HG03045 (cell line): ENCODE measurements at regions not wholly inside any gene's neighbourhood (a gene's known extent, or its start where the extent isn't known, plus 50 kb on each side); places are given as distances from the start of the nearest gene placed in this dataset.

Experiments used
- ATAC-seq: cut with Tn5 transposase; IDR thresholded peaks from one replicate; pipeline ENCODE4 v1.9.1; 2021; ENCODE audit warnings: mild to moderate bottlenecking, moderate library complexity; ENCODE audit not compliant: unreplicated experiment

- no peak for ATAC-seq
Observed at GRCh38 chr4:43343298-43343697, 450.8 kb downstream of the GRXCR1 start.

- ATAC-seq = no peak
Observed at GRCh38 chr4:43345323-43345925, 452.9 kb downstream of the GRXCR1 start.

- ATAC-seq = no peak
Observed at GRCh38 chr4:43348591-43348990, 456.1 kb downstream of the GRXCR1 start.

- no peak for ATAC-seq
Observed at GRCh38 chr4:43351970-43352806, 459.7 kb downstream of the GRXCR1 start.

GRCh38 chr4:43352859-43353258, 460.3 kb downstream of the GRXCR1 start:
- ATAC-seq = no peak

- ATAC-seq = no peak
Observed at GRCh38 chr4:43353552-43353951, 461.0 kb downstream of the GRXCR1 start.

GRCh38 chr4:43356786-43357185, 464.3 kb downstream of the GRXCR1 start:
- no peak for ATAC-seq

- no peak for ATAC-seq
Observed at GRCh38 chr4:43357252-43357974, 464.9 kb downstream of the GRXCR1 start.

- no peak for ATAC-seq
Observed at GRCh38 chr4:43360296-43360695, 467.8 kb downstream of the GRXCR1 start.

GRCh38 chr4:43362875-43363636, 470.5 kb downstream of the GRXCR1 start:
- no peak for ATAC-seq

GRCh38 chr4:43369036-43369594, 476.6 kb downstream of the GRXCR1 start:
- no peak for ATAC-seq

GRCh38 chr4:43373201-43373600, 480.7 kb downstream of the GRXCR1 start:
- no peak for ATAC-seq

GRCh38 chr4:43374216-43374751, 481.8 kb downstream of the GRXCR1 start:
- no peak for ATAC-seq

- no peak for ATAC-seq
Observed at GRCh38 chr4:43379016-43379415, 486.5 kb downstream of the GRXCR1 start.

GRCh38 chr4:43380093-43380492, 487.6 kb downstream of the GRXCR1 start:
- no peak for ATAC-seq

- no peak for ATAC-seq
Observed at GRCh38 chr4:43391069-43391468, 498.6 kb downstream of the GRXCR1 start.

- no peak for ATAC-seq
Observed at GRCh38 chr4:43394976-43395375, 502.5 kb downstream of the GRXCR1 start.

GRCh38 chr4:43399726-43400125, 507.2 kb downstream of the GRXCR1 start:
- no peak for ATAC-seq

- no peak for ATAC-seq
Observed at GRCh38 chr4:43402393-43402792, 509.9 kb downstream of the GRXCR1 start.

GRCh38 chr4:43410636-43411035, 518.1 kb downstream of the GRXCR1 start:
- ATAC-seq = no peak
